Bronchial epithelial cell (primary cell): ENCODE measurements at regions not wholly inside any gene's neighbourhood (a gene's known extent, or its start where the extent isn't known, plus 50 kb on each side); places are given as distances from the start of the nearest gene placed in this dataset.
A peak's percentile ranks its signal among the peaks of the same experiment; 100 is the strongest.

ENCODE experiments used
- DNase-seq: peaks from one replicate; pipeline ENCODE4 v3.0.0-alpha.2; 2010; ENCODE audit warnings: low read depth
- FAIRE-seq: peaks from 2 replicates; lab custom pipeline; 2011; peaks lifted over from hg19 to GRCh38; lab: Jason Lieb, UNC
- H3K27me3 ChIP-seq: 2 replicates; pipeline ENCODE4 v1.5.1; 2011; ENCODE audit warnings: low read length; ENCODE audit not compliant: control insufficient read depth, insufficient read depth
- H3K36me3 ChIP-seq: 2 replicates; pipeline ENCODE4 v1.5.1; 2011; ENCODE audit warnings: low read length; ENCODE audit not compliant: control insufficient read depth, insufficient read depth
- H3K4me3 ChIP-seq: 2 replicates; pipeline ENCODE4 v1.5.1; 2011; ENCODE audit warnings: mild to moderate bottlenecking, low read depth, low read length, control low read depth
- CTCF ChIP-seq: IDR thresholded peaks from 2 replicates; pipeline ENCODE4 v1.5.1; 2011; ENCODE audit warnings: mild to moderate bottlenecking, moderate library complexity, low read length, control low read depth, inconsistent platforms; ENCODE audit not compliant: insufficient read depth, severe bottlenecking

- FAIRE-seq (no peak), DNase-seq (peak; percentile 35)
- H3K36me3 ChIP-seq = no peaks in the 10 kb centered on the region
- no peak overlapping the region for H3K4me3 ChIP-seq
- TF ChIP-seq CTCF = no peak
- H3K27me3 ChIP-seq = no peaks in the 10 kb centered on the region
Observed at GRCh38 chr2:219851801-219852481, 224.5 kb downstream of the SLC4A3 start.

- DNase-seq (no peak), FAIRE-seq (no peak)
- Histone ChIP-seq H3K36me3 (no peaks in the 10 kb centered on the region), H3K27me3 (no peaks in the 10 kb centered on the region), H3K4me3 (no peak overlapping the region)
- TF ChIP-seq CTCF = no peak
Observed at GRCh38 chr2:219852626-219853025, 225.2 kb downstream of the SLC4A3 start.

- no peak overlapping the region for H3K4me3 ChIP-seq
- DNase-seq (peak; percentile 7), FAIRE-seq (no peak)
- H3K27me3 ChIP-seq = no peaks in the 10 kb centered on the region
- no peaks in the 10 kb centered on the region for H3K36me3 ChIP-seq
- no peak for TF ChIP-seq CTCF
Observed at GRCh38 chr2:219856602-219857001, 229.2 kb downstream of the SLC4A3 start.

- DNase-seq = no peak
- TF ChIP-seq CTCF = no peak
- H3K27me3 ChIP-seq = no peaks in the 10 kb centered on the region
- no peak for FAIRE-seq
- no peak overlapping the region for H3K4me3 ChIP-seq
- H3K36me3 ChIP-seq = no peaks in the 10 kb centered on the region
Observed at GRCh38 chr2:219857751-219858150, 230.3 kb downstream of the SLC4A3 start.

- DNase-seq (no peak), FAIRE-seq (no peak)
- H3K4me3 ChIP-seq = no peak overlapping the region
- H3K27me3 ChIP-seq = no peaks in the 10 kb centered on the region
- TF ChIP-seq CTCF = no peak
- H3K36me3 ChIP-seq = no peaks in the 10 kb centered on the region
Observed at GRCh38 chr2:219861307-219861706, 233.9 kb downstream of the SLC4A3 start.

- no peaks in the 10 kb centered on the region for H3K27me3 ChIP-seq
- FAIRE-seq = peak; percentile 32
- TF ChIP-seq CTCF = no peak
- H3K36me3 ChIP-seq = no peaks in the 10 kb centered on the region
- no peak overlapping the region for H3K4me3 ChIP-seq
- DNase-seq = no peak
Observed at GRCh38 chr2:219864154-219864553, 236.7 kb downstream of the SLC4A3 start.
